Left ventricle myocardium inferior (tissue), 1 donor: ENCODE measurements at regions not wholly inside any gene's neighbourhood (a gene's known extent, or its start where the extent isn't known, plus 50 kb on each side); places are given as distances from the start of the nearest gene placed in this dataset.

Source experiments
- DNase-seq: peaks from one replicate; pipeline ENCODE4 v3.0.0-alpha.2; 2020
- H3K27ac ChIP-seq: fragments of 200-600 bp; replicated peaks from 2 replicates; pipeline ENCODE4 v1.8.0; 2021
- H3K27me3 ChIP-seq: fragments of 200-600 bp; 2 replicates; pipeline ENCODE4 v1.8.0; 2021; ENCODE audit warnings: low read depth
- H3K36me3 ChIP-seq: fragments of 200-600 bp; 2 replicates; pipeline ENCODE4 v1.8.0; 2021
- H3K4me1 ChIP-seq: fragments of 200-600 bp; 2 replicates; pipeline ENCODE4 v1.8.0; 2021
- H3K4me3 ChIP-seq: fragments of 200-600 bp; 2 replicates; pipeline ENCODE4 v1.8.0; 2021; ENCODE audit warnings: mild to moderate bottlenecking, moderate library complexity
- H3K9me3 ChIP-seq: fragments of 200-600 bp; replicated peaks from 2 replicates; pipeline ENCODE4 v1.8.0; 2021
- CTCF ChIP-seq: fragments of 200-600 bp; IDR thresholded peaks from 2 replicates; pipeline ENCODE4 v1.8.0; 2021; ENCODE audit warnings: antibody characterized with exemption, mild to moderate bottlenecking, borderline replicate concordance
- intact Hi-C: fragments of 100-400 bp; cut with micrococcal nuclease; formaldehyde crosslinking; loops from one replicate; pipeline ENCODE4 v1.11.0; 2022
- donor health status: DM: no; HTN: yes; CAD: no; lungs with severe emphysema.

GRCh38 chr6:138640028-138640427 is 133.5 kb upstream of the CCDC28A start:
- Histone ChIP-seq H3K4me1 (no peaks in the 10 kb centered on the region), H3K4me3 (no peak overlapping the region), H3K27me3 (no peaks in the 10 kb centered on the region), H3K36me3 (no peaks in the 10 kb centered on the region), H3K9me3 (no peaks in the 10 kb centered on the region), H3K27ac (no peak overlapping the region)
- no peak for DNase-seq
- intact Hi-C loops = no loop called here
- no peak for TF ChIP-seq CTCF

- H3K9me3 ChIP-seq = no peaks in the 10 kb centered on the region
- no peak for TF ChIP-seq CTCF
- no peaks in the 10 kb centered on the region for H3K27me3 ChIP-seq
- H3K36me3 ChIP-seq = no peaks in the 10 kb centered on the region
- H3K4me3 ChIP-seq = no peak overlapping the region
- no peaks in the 10 kb centered on the region for H3K4me1 ChIP-seq
- no peak for DNase-seq
- no peak overlapping the region for H3K27ac ChIP-seq
- intact Hi-C loops = no loop called here
Observed at GRCh38 chr6:138643210-138643609, 130.4 kb upstream of the CCDC28A start.

GRCh38 chr6:138645976-138646640 is 127.5 kb upstream of the CCDC28A start:
- intact Hi-C loops = no loop called here
- Histone ChIP-seq H3K9me3 (no peaks in the 10 kb centered on the region), H3K36me3 (no peaks in the 10 kb centered on the region), H3K27ac (no peak overlapping the region), H3K4me1 (no peaks in the 10 kb centered on the region), H3K4me3 (no peak overlapping the region), H3K27me3 (no peaks in the 10 kb centered on the region)
- DNase-seq = no peak
- no peak for TF ChIP-seq CTCF

- TF ChIP-seq CTCF = no peak
- H3K4me3 ChIP-seq = peak overlapping the region; percentile 12
Observed at GRCh38 chr6:138647006-138647405, 126.6 kb upstream of the CCDC28A start.

GRCh38 chr6:138648127-138648526 is 125.4 kb upstream of the CCDC28A start:
- no peak for DNase-seq
- intact Hi-C loops = no loop called here

More at GRCh38 chr6:138647006-138647405, 126.6 kb upstream of the CCDC28A start:
- Histone ChIP-seq H3K27ac (no peak overlapping the region), H3K27me3 (no peaks in the 10 kb centered on the region), H3K9me3 (no peaks in the 10 kb centered on the region), H3K36me3 (no peaks in the 10 kb centered on the region), H3K4me1 (no peaks in the 10 kb centered on the region)
- intact Hi-C loops = no loop called here
- no peak for DNase-seq

More at GRCh38 chr6:138648127-138648526, 125.4 kb upstream of the CCDC28A start:
- Histone ChIP-seq H3K9me3 (no peaks in the 10 kb centered on the region), H3K27ac (no peak overlapping the region), H3K27me3 (no peaks in the 10 kb centered on the region), H3K4me1 (no peaks in the 10 kb centered on the region), H3K36me3 (no peaks in the 10 kb centered on the region), H3K4me3 (no peak overlapping the region)
- TF ChIP-seq CTCF = no peak
